Islet precursor cell (in vitro differentiated cells): ENCODE measurements at regions not wholly inside any gene's neighbourhood (a gene's known extent, or its start where the extent isn't known, plus 50 kb on each side); places are given as distances from the start of the nearest gene placed in this dataset.
A peak's percentile ranks its signal among the peaks of the same experiment; 100 is the strongest.

Experiments
- DNase-seq: peaks from one replicate; pipeline ENCODE4 v3.0.0-alpha.2; 2018

GRCh38 chr12:76256904-76257303 lies 91.3 kb downstream of the BBS10 start:
- no peak for DNase-seq

DNA sequence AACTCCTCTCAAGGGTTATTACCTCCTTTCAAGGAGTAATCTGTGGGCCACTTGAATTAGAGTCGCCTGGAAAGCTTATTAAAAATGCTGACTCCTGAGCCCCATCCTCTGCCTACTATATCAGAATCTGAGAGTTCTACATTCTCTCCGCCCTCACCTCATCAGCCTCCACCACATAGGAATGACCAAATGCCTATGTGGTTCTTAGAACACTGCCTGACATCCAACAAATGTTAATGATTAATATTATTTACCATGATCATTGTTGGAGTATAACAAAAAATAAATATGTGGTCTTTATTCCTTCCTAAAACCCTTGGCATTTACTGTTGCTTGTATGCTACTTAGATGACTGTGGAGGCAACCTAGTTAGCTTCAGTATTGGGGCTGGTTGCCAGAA lies 91.9 kb downstream of the BBS10 start:
- no peak for DNase-seq

DNA sequence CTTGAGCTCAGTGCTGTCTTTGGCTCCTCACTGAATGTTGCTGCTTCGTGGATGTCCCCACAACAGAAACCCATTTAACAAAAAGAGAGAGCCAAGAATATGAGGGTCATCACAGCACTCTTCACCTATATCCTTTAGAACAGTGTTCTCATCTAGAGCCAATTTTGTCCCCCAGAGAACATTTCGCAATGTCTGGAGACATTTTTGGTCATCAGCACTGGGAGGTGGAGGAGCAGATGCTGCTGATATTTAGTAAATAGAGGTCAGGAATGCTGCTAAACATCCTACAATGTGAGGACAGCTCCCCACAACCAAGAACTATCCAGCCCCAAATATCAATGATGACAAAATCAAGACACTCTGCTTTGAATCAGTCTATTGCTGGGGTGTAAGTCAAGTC lies 92.5 kb downstream of the BBS10 start:
- DNase-seq, result no peak

- DNase-seq, result no peak
Observed at GRCh38 chr12:76255281-76255680, 92.9 kb downstream of the BBS10 start.

DNA sequence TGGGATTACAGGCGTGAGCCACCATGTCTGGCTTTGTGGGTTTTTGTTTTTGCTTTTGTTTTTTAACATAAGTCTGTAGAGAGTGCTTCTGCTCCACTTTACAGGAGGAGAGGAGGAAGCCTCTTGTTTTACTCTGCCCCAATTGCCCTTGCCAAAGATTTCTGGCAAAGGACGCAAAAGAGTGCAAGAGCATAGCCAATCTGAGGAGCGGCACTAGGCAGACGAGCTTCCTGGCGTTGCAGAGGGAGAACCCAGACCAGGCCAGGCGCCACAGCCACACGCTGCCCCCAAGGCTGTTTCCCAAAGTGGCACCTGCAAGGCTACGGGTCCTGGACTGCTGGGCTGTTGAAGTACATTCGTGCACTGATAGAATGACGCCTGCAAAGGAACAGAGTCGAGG lies 96.2 kb downstream of the BBS10 start:
- DNase-seq, result no peak

DNA sequence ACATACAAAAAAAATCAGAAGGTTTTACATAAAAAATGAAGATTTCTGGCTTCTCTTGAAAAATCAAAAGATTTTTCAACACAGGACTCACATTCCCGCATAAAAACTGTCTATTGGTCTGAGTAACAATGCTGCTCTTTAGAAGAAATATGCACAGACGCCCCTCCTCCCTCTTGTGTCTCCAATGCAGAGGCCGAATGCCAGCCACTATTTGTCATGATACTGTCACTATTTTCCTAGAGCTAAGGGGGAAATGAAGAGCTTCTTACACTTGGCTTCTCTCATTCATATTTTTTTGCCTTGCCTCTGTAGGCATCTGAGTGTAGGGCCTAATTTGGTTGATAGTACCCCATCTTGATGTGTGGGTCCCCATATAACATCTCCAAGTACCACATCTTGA lies 98.0 kb downstream of the BBS10 start:
- DNase-seq, result no peak

DNA sequence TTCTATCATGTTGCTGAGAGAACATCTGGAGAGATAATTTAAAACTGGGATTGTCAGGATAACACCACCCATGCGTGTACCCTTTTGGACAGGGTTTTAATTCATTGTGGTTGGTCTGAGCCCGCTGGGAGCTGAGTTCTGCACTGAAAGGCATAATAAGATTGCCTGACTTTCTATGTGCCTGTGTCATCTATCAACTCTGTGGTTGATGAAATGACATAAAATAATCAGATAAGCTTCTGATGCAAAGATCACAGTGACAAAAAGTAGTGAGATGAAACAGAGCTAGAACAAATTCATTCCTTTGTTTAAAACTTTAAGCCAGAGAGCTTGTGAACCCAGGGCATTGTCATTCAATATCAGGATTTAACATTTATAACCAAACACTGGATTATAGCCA lies 98.7 kb downstream of the BBS10 start:
- no peak for DNase-seq

GRCh38 chr12:76247992-76248391 lies 100.2 kb downstream of the BBS10 start:
- no peak for DNase-seq

GRCh38 chr12:76247026-76247646 lies 101.1 kb downstream of the BBS10 start:
- DNase-seq, result no peak

DNA sequence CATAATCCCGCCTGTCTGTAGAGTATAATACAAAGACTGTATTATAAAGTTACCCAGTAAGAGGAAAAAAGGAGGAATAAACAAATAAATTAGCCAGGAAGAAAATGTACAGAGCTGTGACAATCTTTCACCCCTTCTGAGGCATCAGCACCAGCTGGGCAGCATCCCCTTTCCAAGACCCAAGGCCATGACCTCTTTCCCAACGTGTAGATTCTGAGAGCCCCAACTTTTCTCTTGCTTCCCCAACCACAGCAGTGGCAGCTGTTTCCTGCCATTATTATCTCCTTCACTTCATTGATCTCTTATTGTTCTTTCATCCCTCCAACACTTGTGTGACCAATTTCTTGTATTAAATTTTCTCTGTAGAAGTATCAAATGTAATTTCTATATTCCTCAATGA lies 101.6 kb downstream of the BBS10 start:
- no peak for DNase-seq

DNA sequence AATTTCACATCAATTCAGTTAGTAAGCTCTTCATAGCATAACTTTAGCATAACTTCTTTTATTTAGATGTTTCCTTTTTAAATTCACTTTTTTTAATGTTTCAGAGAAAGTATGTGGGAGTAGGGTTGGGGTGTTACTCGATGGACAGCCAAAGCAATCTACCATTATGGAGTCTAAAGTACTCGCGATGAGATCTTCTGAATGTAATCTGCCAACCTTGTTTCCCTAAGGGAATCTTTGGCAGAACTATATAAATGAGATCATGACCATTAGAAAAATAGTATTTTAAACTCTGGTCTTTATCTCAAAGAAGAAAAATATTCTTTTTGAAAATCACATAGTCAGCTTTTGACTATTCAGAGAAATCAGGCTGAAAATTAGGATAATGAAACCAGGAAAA lies 103.9 kb downstream of the BBS10 start:
- DNase-seq, result no peak

DNA sequence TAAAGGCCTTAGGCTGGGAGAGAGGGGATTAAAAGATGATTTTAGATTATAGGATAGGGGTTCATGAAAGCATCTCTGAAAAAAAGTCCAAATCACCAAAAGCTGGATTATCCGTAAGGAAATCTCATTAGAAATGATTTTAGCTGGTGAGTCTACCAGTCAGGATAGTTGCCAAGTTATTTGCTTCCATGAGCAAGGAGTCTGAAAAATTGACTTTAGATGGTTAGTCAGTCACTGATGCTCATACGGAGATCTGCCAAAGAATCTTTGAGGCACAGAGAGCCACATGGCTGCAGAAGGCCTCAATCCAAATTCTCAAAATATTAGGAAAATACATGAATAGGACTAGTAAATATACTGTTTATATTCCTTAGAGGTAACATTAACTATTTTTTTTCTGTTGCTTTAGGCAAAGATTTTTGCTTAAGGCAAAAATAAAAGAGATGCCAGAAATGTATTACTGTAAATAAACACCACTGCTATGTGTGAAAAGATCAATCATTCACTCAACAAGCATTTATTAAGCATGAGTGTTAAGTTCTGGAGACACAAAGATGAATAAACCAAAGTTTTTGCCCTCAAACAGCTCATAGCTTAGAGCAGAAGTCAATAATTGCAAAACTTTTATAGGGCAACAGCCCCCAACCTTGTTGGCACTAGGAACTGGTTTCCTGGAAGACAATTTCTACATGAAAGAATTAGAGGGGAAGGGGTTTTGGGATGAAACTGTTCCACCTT lies 105.2 kb downstream of the BBS10 start:
- DNase-seq, result no peak

DNA sequence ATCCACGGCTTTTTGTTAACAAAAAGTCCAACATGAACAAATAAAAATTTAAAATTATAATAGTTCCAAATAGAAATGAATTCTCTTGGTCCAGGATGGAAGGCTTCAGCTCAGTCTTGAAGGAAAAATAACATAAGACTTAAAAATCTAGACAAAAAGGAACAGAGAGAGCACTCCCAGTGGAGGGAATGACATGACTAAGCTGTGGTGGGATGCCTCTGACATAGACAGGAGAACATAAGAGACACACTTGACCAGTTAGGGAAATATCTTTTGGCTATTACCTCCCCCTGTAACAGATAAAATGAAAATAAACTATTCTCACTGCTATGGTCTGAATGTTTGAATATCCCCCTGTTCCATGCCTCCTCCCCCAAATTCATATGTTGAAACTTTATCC lies 106.8 kb downstream of the BBS10 start:
- no peak for DNase-seq

DNA sequence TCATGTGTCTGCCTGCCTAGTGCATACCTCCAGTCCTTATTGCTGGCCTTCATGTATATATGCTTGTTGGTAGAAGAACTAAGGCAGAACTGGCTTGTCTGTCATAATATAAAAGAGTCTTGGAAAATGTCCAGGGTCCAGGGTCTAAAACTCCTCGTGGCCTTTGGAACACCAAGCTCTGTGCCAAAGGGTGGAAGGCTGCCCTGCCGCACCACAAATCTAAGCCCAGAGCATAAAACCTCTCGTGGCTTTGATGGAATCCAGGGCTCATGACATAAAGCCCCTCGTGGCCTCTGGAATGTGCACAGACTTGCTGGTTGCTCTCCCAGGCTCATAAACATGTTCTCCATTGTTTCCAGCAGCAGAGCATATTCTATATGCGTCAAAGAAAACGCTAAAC lies 107.9 kb downstream of the BBS10 start:
- DNase-seq, result no peak

DNA sequence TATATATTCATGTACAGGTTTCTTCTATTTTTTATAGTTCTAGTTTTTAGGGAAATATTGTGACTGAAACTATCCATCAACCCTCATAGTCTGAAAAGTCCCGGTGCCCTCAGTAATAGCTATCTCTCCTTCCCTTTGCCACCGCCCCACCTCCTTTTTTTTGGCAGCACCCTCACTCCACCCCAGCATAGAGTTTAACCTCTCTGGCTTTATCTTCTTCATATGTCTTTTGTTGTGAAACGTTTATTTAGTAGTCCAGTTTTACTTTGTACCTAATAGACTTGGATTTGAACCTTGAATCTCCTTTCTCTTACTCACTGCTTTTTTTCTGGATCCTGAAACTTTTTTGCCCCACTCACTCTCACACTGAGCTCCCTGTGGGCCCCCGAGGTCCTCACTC lies 109.5 kb downstream of the BBS10 start:
- DNase-seq, result no peak

- no peak for DNase-seq
Observed at GRCh38 chr12:76237086-76237701, 111.0 kb downstream of the BBS10 start.

- peak; percentile 67 for DNase-seq
Observed at GRCh38 chr12:76236640-76237039, 111.6 kb downstream of the BBS10 start.

DNA sequence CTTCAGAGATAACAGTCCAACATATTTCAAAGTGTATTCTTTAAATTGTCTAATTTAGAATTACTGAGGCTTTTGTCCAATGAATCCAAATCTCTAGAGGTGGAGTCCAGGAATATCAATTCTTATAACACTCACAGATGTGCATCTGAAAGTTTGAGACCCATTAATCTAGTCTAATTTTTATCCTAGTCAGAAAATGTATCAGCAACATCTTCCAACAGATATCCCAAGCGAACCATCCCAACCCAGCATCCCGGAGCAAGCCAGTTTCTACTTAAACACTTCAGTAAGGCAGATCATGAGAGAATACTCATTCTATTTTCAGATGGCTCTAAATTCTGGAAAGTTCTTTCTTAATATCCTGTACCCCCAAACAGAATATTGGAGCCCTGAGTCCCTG lies 113.5 kb downstream of the BBS10 start:
- no peak for DNase-seq

DNA sequence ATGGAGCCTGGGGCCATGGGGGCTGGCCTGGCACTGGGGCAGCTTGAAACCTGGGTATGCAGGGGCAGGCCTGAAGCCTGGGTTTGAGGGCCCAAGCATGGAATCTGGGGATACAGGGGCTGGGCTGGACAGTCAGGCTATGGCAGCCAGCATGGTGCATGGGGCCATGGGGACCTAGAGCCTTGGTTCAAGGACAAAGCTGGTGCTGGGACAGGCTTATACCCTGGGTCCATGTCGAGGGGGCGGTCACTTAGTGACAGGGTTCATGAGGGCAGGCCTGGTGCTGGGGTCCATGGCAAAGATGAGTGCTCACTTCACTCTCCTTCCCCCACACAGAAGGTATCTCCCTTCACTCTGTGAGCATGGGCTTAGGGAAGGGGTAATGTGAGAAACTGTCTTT lies 116.2 kb downstream of the BBS10 start:
- no peak for DNase-seq

GRCh38 chr12:76226956-76227355 lies 121.3 kb downstream of the BBS10 start:
- DNase-seq, result no peak

GRCh38 chr12:76226397-76226796 lies 121.8 kb downstream of the BBS10 start:
- no peak for DNase-seq

- DNase-seq, result no peak
Observed at GRCh38 chr12:76223869-76224268, 124.3 kb downstream of the BBS10 start.

DNA sequence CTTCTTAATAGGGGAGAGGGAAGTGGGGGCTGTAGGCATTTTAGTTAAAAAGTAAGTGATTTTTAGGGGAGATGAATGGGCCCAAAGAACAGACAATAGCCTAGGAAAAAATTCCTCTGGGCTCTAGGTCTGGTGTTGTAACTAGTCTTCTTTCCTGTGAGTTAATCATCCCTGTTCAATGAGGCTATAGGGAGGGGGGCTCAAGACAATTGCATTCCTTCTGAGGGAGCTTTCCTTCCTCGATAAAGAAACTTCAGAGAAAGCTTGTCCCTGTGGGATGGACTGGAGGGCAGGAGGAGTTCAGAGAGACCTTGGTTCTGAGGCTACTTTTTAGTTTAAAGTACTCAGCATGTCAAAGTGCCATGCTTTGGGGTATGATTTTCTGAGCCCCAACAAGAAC lies 127.2 kb downstream of the BBS10 start:
- peak; percentile 57 for DNase-seq

DNA sequence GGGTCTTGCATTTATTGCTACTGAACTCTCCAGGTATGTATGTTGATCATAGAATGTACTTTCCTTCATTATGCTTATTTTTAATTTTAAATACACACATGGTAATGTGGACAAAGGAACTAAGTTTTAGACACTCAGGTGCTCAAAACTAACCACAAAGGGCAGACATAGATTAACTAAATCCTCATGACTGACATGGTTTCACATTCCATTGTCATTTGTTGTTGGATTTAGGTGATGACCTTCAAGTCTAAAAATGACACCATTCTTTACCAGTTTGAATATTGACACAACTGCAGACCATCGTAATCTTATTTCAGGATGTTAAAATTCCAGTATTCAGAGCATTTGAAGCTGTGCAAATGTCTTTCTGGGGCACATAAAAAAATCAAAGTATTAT lies 128.4 kb downstream of the BBS10 start:
- no peak for DNase-seq
